ENCODE measurements at regions not wholly inside any gene's neighbourhood (a gene's known extent, or its start where the extent isn't known, plus 50 kb on each side); places are given as distances from the start of the nearest gene placed in this dataset.

- FAIRE-seq (no peak), DNase-seq (ENCODE audit: low read depth in 1 of 2, low spot score in 2 of 2) (no peak)
- no peak overlapping the region for H3K4ac ChIP-seq (replicated peaks; ENCODE audit: insufficient read length, low read depth, low read length)
- no peaks in the 10 kb centered on the region for H3K79me1 ChIP-seq (ENCODE audit: low read depth, low read length)
- H3K36me3 ChIP-seq (ENCODE audit: control insufficient read depth in 2 of 4, insufficient read depth in 4 of 4, low read length in 3 of 4), result no peaks in the 10 kb centered on the region
- H2BK20ac ChIP-seq (ENCODE audit: low read length), result no peak overlapping the region
- no peak overlapping the region for H3K56ac ChIP-seq (replicated peaks; ENCODE audit: insufficient read length, low read depth, low read length)
- H3K18ac ChIP-seq (ENCODE audit: extremely low read depth, low read length), result no peak overlapping the region
- H2BK12ac ChIP-seq (ENCODE audit: low read depth, low read length), result no peak overlapping the region
- 62% methylated on average over 3 of the region's 3 CpGs; no CpG with 5 or more reads in 1 of the 2 experiments for WGBS, 2 experiments (ENCODE audit: extremely low coverage in 1 of 2, insufficient coverage in 1 of 2, insufficient read length in 1 of 2, insufficient replicate concordance in 2 of 2, low coverage in 1 of 2, low lambda C conversion rate in 2 of 2, missing lambda C conversion rate in 1 of 2)
- ChIA-PET POLR2A (ENCODE audit: partially characterized antibody) (no interaction called here), CTCF (ENCODE audit: partially characterized antibody) (interaction anchor here (0.6 to 1.5 kb wide), 5 partner anchors 142 to 961 kb away, joined by 3 to 6 read pairs (median 3); no protein-coding TSS in a partner anchor)
- H3K23ac ChIP-seq (ENCODE audit: insufficient read length), result no peak overlapping the region
- H2BK15ac ChIP-seq (ENCODE audit: low read length), result no peak overlapping the region
- no peaks in the 10 kb centered on the region for H3K27me3 ChIP-seq (replicated peaks in 1 of 4; ENCODE audit: control insufficient read depth in 3 of 4, extremely low read depth in 1 of 4, insufficient read depth in 3 of 4, low read length in 3 of 4)
- H2BK120ac ChIP-seq (replicated peaks; ENCODE audit: low read depth, low read length), result no peak overlapping the region
- H4K8ac ChIP-seq (ENCODE audit: extremely low read depth, insufficient read depth, low read length), result no peak overlapping the region
- H3K9me3 ChIP-seq (ENCODE audit: insufficient read depth in 2 of 2, low read depth in 1 of 2, low read length in 1 of 2), result no peaks in the 10 kb centered on the region; a peak in 1 of 4 replicates
- H3K9ac ChIP-seq (replicated peaks in 1 of 4; ENCODE audit: extremely low read depth in 1 of 4, low read depth in 3 of 4, low read length in 3 of 4), result no peak overlapping the region
- H4K91ac ChIP-seq (replicated peaks; ENCODE audit: insufficient read length, low read length), result no peak overlapping the region
- no peaks in the 10 kb centered on the region for H3K4me1 ChIP-seq (replicated peaks in 1 of 4; ENCODE audit: control insufficient read depth in 3 of 4, insufficient read depth in 4 of 4, low read length in 3 of 4)
- H2AK5ac ChIP-seq (ENCODE audit: low read depth, low read length), result no peak overlapping the region
- no peak overlapping the region for H3K4me3 ChIP-seq (ENCODE audit: extremely low read depth in 1 of 4, insufficient read depth in 2 of 4, low read depth in 3 of 4, low read length in 4 of 4)
- no peak overlapping the region for H3K4me2 ChIP-seq (ENCODE audit: insufficient read depth in 1 of 2, low read depth in 2 of 2, low read length in 2 of 2)
- H2AFZ ChIP-seq (ENCODE audit: low read length), result no peak overlapping the region
- H3K14ac ChIP-seq (ENCODE audit: insufficient read length), result no peak overlapping the region
- H3K79me2 ChIP-seq (ENCODE audit: control insufficient read depth in 1 of 2, insufficient read depth in 2 of 2, low read length in 2 of 2), result no peaks in the 10 kb centered on the region
- H3K27ac ChIP-seq (ENCODE audit: low read depth, low read length), result no peak overlapping the region
- no peak overlapping the region for H2BK5ac ChIP-seq (ENCODE audit: low read depth, low read length)
- no peak overlapping the region for H4K5ac ChIP-seq (ENCODE audit: insufficient read length, low read depth, low read length)
- no peaks in the 10 kb centered on the region for H4K20me1 ChIP-seq (replicated peaks in 1 of 2; ENCODE audit: control insufficient read depth in 1 of 2, insufficient read depth in 2 of 2, low read length in 2 of 2)
- H3K23me2 ChIP-seq (ENCODE audit: low read depth, low read length), result no peaks in the 10 kb centered on the region
- TF ChIP-seq BRCA1 (IDR thresholded peaks at IDR 0.05; ENCODE audit: low read depth, low read length) (no peak), JUND (IDR thresholded peaks at IDR 0.05; ENCODE audit: low read length) (no peak), HDAC6 (IDR thresholded peaks at IDR 0.05; ENCODE audit: low read depth, low read length) (no peak), CBX5 (IDR thresholded peaks at IDR 0.05; ENCODE audit: low read depth, low read length) (no peak), TCF12 (IDR thresholded peaks at IDR 0.05; ENCODE audit: low read depth, low read length) (no peak), ZNF274 (IDR thresholded peaks at IDR 0.05; ENCODE audit: borderline replicate concordance, extremely low read depth, low read length) (no peak), SIRT6 (IDR thresholded peaks at IDR 0.05; ENCODE audit: low read length) (no peak), RNF2 (IDR thresholded peaks at IDR 0.05; ENCODE audit: borderline replicate concordance, low read depth, low read length, missing control alignments, poor library complexity, severe bottlenecking) (no peak), TAF7 (optimal IDR thresholded peaks at IDR 0.05; ENCODE audit: borderline replicate concordance, low read depth, low read length) (no peak), ATF3 (IDR thresholded peaks at IDR 0.05; ENCODE audit: insufficient read depth, low read depth, low read length) (no peak), GABPA (IDR thresholded peaks at IDR 0.05; ENCODE audit: borderline replicate concordance, insufficient read depth, low read length) (no peak), RBBP5 (IDR thresholded peaks at IDR 0.05; ENCODE audit: borderline replicate concordance, low read depth, low read length) (no peak)
Observed at GRCh38 chr5:143682929-143683386, 129.0 kb upstream of the HMHB1 start.
